Endothelial cell of umbilical vein (primary cell): ENCODE measurements at regions not wholly inside any gene's neighbourhood (a gene's known extent, or its start where the extent isn't known, plus 50 kb on each side); places are given as distances from the start of the nearest gene placed in this dataset.

ENCODE experiments used
- BruUV-seq: library from RNA; stranded (reverse); fragments of 400-500 nt; replicated peaks from 2 replicates; lab custom pipeline; 2021; lab: Mats Ljungman, UMichigan
- CTCF ChIA-PET: fragments of 300-600, 350-600 bp; sonication (Branson Sonifier 250); formaldehyde crosslinking; loops from one replicate; lab custom pipeline; 2021; ENCODE audit warnings: antibody characterized with exemption, inconsistent platforms; lab: Charles Lee
- POLR2A ChIA-PET: fragments of 300-600, 350-600 bp; sonication (Branson Sonifier 250); formaldehyde crosslinking; loops from one replicate; lab custom pipeline; 2021; ENCODE audit warnings: antibody characterized with exemption, inconsistent platforms; lab: Charles Lee
- DNase-seq: peaks from one replicate; pipeline ENCODE4 v3.0.0-alpha.2; 2011; ENCODE audit warnings: low read depth, low spot score
- FAIRE-seq: peaks from 2 replicates; lab custom pipeline; 2011; peaks lifted over from hg19 to GRCh38; lab: Jason Lieb, UNC
- H2AFZ ChIP-seq: 2 replicates; pipeline ENCODE4 v1.6.0; 2012; ENCODE audit warnings: low read depth, low read length, control low read depth, inconsistent platforms
- H3K27ac ChIP-seq: 2 replicates; pipeline ENCODE4 v1.5.1; 2011; ENCODE audit warnings: low read depth, mild to moderate bottlenecking, control low read depth, low read length, moderate library complexity; ENCODE audit not compliant: insufficient read depth
- H3K27me3 ChIP-seq, 2 experiments: 2 replicates each; pipeline versions ENCODE4 v1.6.0 to v1.6.1; 2011; ENCODE audit warnings: low read length in 2 of 2, mixed read lengths in 1 of 2; ENCODE audit not compliant: control insufficient read depth in 2 of 2, insufficient read depth in 2 of 2
- H3K36me3 ChIP-seq, 2 experiments: 2 replicates in 1 of 2; 3 replicates in 1 of 2; pipeline ENCODE4 v1.5.1; 2011; ENCODE audit warnings: low read length in 2 of 2, mild to moderate bottlenecking in 1 of 2, moderate library complexity in 1 of 2; ENCODE audit not compliant: control insufficient read depth in 2 of 2, insufficient read depth in 2 of 2; ENCODE audit errors: extremely low read depth in 1 of 2
- H3K4me1 ChIP-seq: 3 replicates; pipeline ENCODE4 v1.5.1; 2011; ENCODE audit warnings: mild to moderate bottlenecking, low read length; ENCODE audit not compliant: control insufficient read depth, insufficient read depth; ENCODE audit errors: extremely low read depth
- H3K4me2 ChIP-seq: 2 replicates; pipeline ENCODE4 v1.6.1; 2011; ENCODE audit warnings: low read length, control low read depth, mixed read lengths; ENCODE audit not compliant: insufficient read depth
- H3K4me3 ChIP-seq, 3 experiments: fragments of 200-600 bp in 1 of 3; sonication (generic), shearing (Covaris generic) in 1 of 3; replicated peaks in 1 of 3; 2 replicates each; pipeline ENCODE4 v1.5.1; 2011 to 2016; ENCODE audit warnings: control low read depth in 3 of 3, low read length in 3 of 3, mild to moderate bottlenecking in 2 of 3, inconsistent platforms in 1 of 3, low read depth in 1 of 3, moderate library complexity in 1 of 3; ENCODE audit not compliant: insufficient read depth in 1 of 3
- H3K79me2 ChIP-seq: 2 replicates; pipeline ENCODE4 v1.6.0; 2012; ENCODE audit warnings: low read length, inconsistent platforms; ENCODE audit not compliant: control insufficient read depth, insufficient read depth
- H3K9ac ChIP-seq: replicated peaks from 2 replicates; pipeline ENCODE3; 2011; ENCODE audit warnings: low read length, control low read depth; ENCODE audit not compliant: insufficient read depth; ENCODE audit errors: extremely low read depth
- H3K9me1 ChIP-seq: replicated peaks from 3 replicates; pipeline ENCODE4 v1.6.0; 2011; ENCODE audit warnings: mild to moderate bottlenecking, low read length; ENCODE audit not compliant: control insufficient read depth, insufficient read depth; ENCODE audit errors: extremely low read depth
- H3K9me3 ChIP-seq: replicated peaks from 2 replicates; pipeline ENCODE4 v1.5.1; 2012; ENCODE audit warnings: low read length, inconsistent platforms; ENCODE audit not compliant: control insufficient read depth, insufficient read depth
- H4K20me1 ChIP-seq: replicated peaks from 2 replicates; pipeline ENCODE3; 2011; ENCODE audit warnings: mild to moderate bottlenecking, low read length; ENCODE audit not compliant: control insufficient read depth, insufficient read depth; ENCODE audit errors: extremely low read depth
- CTCF ChIP-seq, 2 donors: IDR thresholded peaks; 1 replicate in 1 of 2; 2 replicates in 1 of 2; pipeline ENCODE4 v1.5.1; 2011; ENCODE audit warnings: low read length in 2 of 2, mild to moderate bottlenecking in 2 of 2, moderate library complexity in 2 of 2, control low read depth in 1 of 2, inconsistent platforms in 1 of 2, low read depth in 1 of 2; ENCODE audit not compliant: insufficient read depth in 1 of 2; ENCODE audit errors: extremely low read depth in 1 of 2
- EZH2 ChIP-seq: IDR thresholded peaks from 2 replicates; pipeline ENCODE4 v1.6.1; 2012; ENCODE audit warnings: borderline replicate concordance, low read depth, mild to moderate bottlenecking, moderate library complexity, low read length, inconsistent platforms; ENCODE audit not compliant: severe bottlenecking
- FOS ChIP-seq: IDR thresholded peaks from 2 replicates; pipeline ENCODE4 v1.6.1; 2011; ENCODE audit warnings: mild to moderate bottlenecking, low read length, moderate library complexity, borderline replicate concordance; ENCODE audit not compliant: insufficient read depth
- GATA2 ChIP-seq: IDR thresholded peaks from 2 replicates; pipeline ENCODE4 v1.7.0; 2011; ENCODE audit warnings: low read depth, mild to moderate bottlenecking, moderate library complexity, mixed read lengths, low read length; ENCODE audit not compliant: insufficient read length, insufficient read depth
- JUN ChIP-seq: IDR thresholded peaks from 2 replicates; pipeline ENCODE4 v1.6.1; 2011; ENCODE audit warnings: borderline replicate concordance, low read depth; ENCODE audit not compliant: insufficient read length, insufficient read depth
- MAX ChIP-seq: IDR thresholded peaks from 2 replicates; pipeline ENCODE4 v1.6.1; 2011; ENCODE audit not compliant: insufficient read depth, insufficient read length
- MYC ChIP-seq: IDR thresholded peaks from one replicate; pipeline ENCODE4 v1.6.1; 2011; ENCODE audit warnings: mild to moderate bottlenecking, low read depth, low read length
- POLR2A ChIP-seq: IDR thresholded peaks from 2 replicates; pipeline ENCODE4 v1.6.1; 2012; ENCODE audit warnings: low read depth, mild to moderate bottlenecking, control low read depth, low read length
- POLR2AphosphoS5 ChIP-seq: IDR thresholded peaks from 2 replicates; pipeline ENCODE4 v1.6.1; 2012; ENCODE audit warnings: low read depth, mild to moderate bottlenecking, control low read depth, low read length, moderate library complexity; ENCODE audit not compliant: insufficient read depth
- dilution Hi-C: fragments of 300-500 bp; cut with MboI; formaldehyde crosslinking; loops from one replicate; pipeline ENCODE4 v1.15.0; 2019; ENCODE audit warnings: low sequenced_read_pairs; ENCODE audit not compliant: extremely low pct_ligation_motif_present
- intact Hi-C: fragments of 100-400 bp; cut with micrococcal nuclease; formaldehyde crosslinking; loops from one replicate; pipeline ENCODE4 v1.10.0; 2022

GRCh38 chr3:162740941-162741596, 1244.5 kb downstream of the OTOL1 start:
- TF ChIP-seq POLR2AphosphoS5 = no peak
- no peak for TF ChIP-seq EZH2
- no peak for TF ChIP-seq JUN
- TF ChIP-seq POLR2A = no peak
- TF ChIP-seq FOS = no peak
- no peak for TF ChIP-seq MAX
- TF ChIP-seq CTCF (IDR thresholded peaks at IDR 0.05; ENCODE audit: extremely low read depth in 1 of 2, insufficient read depth in 1 of 2, low read depth in 1 of 2, low read length in 2 of 2) = no peak
- no peak for TF ChIP-seq GATA2
- no peak for TF ChIP-seq MYC
- Histone ChIP-seq H3K9ac (no peak overlapping the region), H3K9me3 (no peaks in the 10 kb centered on the region), H3K27me3 (no peaks in the 10 kb centered on the region), H3K36me3 (no peaks in the 10 kb centered on the region), H3K27ac (no peak overlapping the region), H3K79me2 (no peaks in the 10 kb centered on the region), H4K20me1 (no peaks in the 10 kb centered on the region), H3K4me2 (no peak overlapping the region), H3K4me3 (no peak overlapping the region), H3K4me1 (no peaks in the 10 kb centered on the region), H2AFZ (no peak overlapping the region), H3K9me1 (no peaks in the 10 kb centered on the region)
- CTCF ChIA-PET = no interaction called here
- POLR2A ChIA-PET = no interaction called here
- dilution Hi-C loops = no loop called here
- FAIRE-seq = no peak
- no TSS peak for BruUV-seq
- intact Hi-C loops = no loop called here
- no peak for DNase-seq
